B cell (primary cell): ENCODE measurements at regions not wholly inside any gene's neighbourhood (a gene's known extent, or its start where the extent isn't known, plus 50 kb on each side); places are given as distances from the start of the nearest gene placed in this dataset.

ENCODE experiments used
- ATAC-seq: fragments of 200-7000 bp; cut with Tn5 transposase; one replicate; pipeline ENCODE4 v1.10.0; 2021; ENCODE audit warnings: low read depth, mild to moderate bottlenecking, moderate number of reproducible peaks, moderate library complexity
- CTCF ChIA-PET: fragments of 350-600 bp; sonication (Branson Sonifier 250); formaldehyde crosslinking; loops from one replicate; lab custom pipeline; 2021; ENCODE audit warnings: antibody characterized with exemption, inconsistent platforms; lab: Charles Lee
- POLR2A ChIA-PET: fragments of 350-600 bp; sonication (Branson Sonifier 250); formaldehyde crosslinking; loops from one replicate; lab custom pipeline; 2021; ENCODE audit warnings: antibody characterized with exemption; lab: Charles Lee
- DNase-seq: peaks from one replicate; pipeline ENCODE4 v3.0.0; 2013
- H2AFZ ChIP-seq: 2 replicates; pipeline ENCODE4 v1.6.1; 2012; ENCODE audit warnings: mild to moderate bottlenecking, low read depth, low read length; ENCODE audit not compliant: insufficient read depth, poor library complexity, severe bottlenecking
- H3K27ac ChIP-seq, 2 donors: 1 replicate in 1 of 2; 2 replicates in 1 of 2; pipeline ENCODE4 v1.5.1; 2012 to 2013; ENCODE audit warnings: low read length in 2 of 2, mild to moderate bottlenecking in 2 of 2, moderate library complexity in 1 of 2
- H3K27me3 ChIP-seq, 4 experiments: fragments of 200-600 bp in 1 of 4; sonication (generic) in 1 of 4; replicated peaks in 1 of 4; 1 replicate in 2 of 4; 2 replicates in 2 of 4; pipeline versions ENCODE4 v1.6.1 to v1.7.0; 2013 to 2016; ENCODE audit warnings: low read length in 3 of 4, mild to moderate bottlenecking in 2 of 4, mixed read lengths in 1 of 4, moderate library complexity in 1 of 4; ENCODE audit not compliant: insufficient read depth in 4 of 4, control insufficient read depth in 3 of 4; ENCODE audit errors: control extremely low read depth in 1 of 4
- H3K36me3 ChIP-seq, 2 experiments: replicated peaks in 1 of 2; 1 replicate in 1 of 2; 2 replicates in 1 of 2; pipeline versions ENCODE4 v1.6.1 to v1.7.1; 2013; ENCODE audit warnings: low read length in 1 of 2; ENCODE audit not compliant: insufficient read depth in 2 of 2, control insufficient read depth in 1 of 2; ENCODE audit errors: control extremely low read depth in 1 of 2, extremely low read depth in 1 of 2
- H3K4me1 ChIP-seq, 2 donors: fragments of 200-600 bp in 1 of 2; sonication (generic) in 1 of 2; 1 replicate in 1 of 2; 2 replicates in 1 of 2; pipeline versions ENCODE4 v1.5.1 to v1.6.1; 2013 to 2017; ENCODE audit warnings: low read length in 2 of 2; ENCODE audit not compliant: control insufficient read depth in 2 of 2, insufficient read depth in 2 of 2
- H3K4me2 ChIP-seq: replicated peaks from 2 replicates; pipeline ENCODE3; 2012; ENCODE audit warnings: mild to moderate bottlenecking, low read depth, low read length; ENCODE audit not compliant: poor library complexity, severe bottlenecking
- H3K4me3 ChIP-seq, 5 experiments: fragments of 200-600 bp in 1 of 5; sonication (generic) in 1 of 5; 1 replicate in 3 of 5; 2 replicates in 2 of 5; pipeline versions ENCODE4 v1.5.1 to v1.7.0; 2011 to 2016; ENCODE audit warnings: low read length in 4 of 5, mild to moderate bottlenecking in 4 of 5, low read depth in 2 of 5, control low read depth in 1 of 5, moderate library complexity in 1 of 5; ENCODE audit not compliant: insufficient read depth in 1 of 5; ENCODE audit errors: control extremely low read depth in 1 of 5, extremely low read depth in 1 of 5
- H3K79me2 ChIP-seq: fragments of 200-600 bp; sonication (generic); one replicate; pipeline ENCODE4 v1.6.0; 2016; ENCODE audit warnings: low read length; ENCODE audit not compliant: control insufficient read depth, insufficient read depth
- H3K9ac ChIP-seq: fragments of 200-600 bp; sonication (generic); 2 replicates; pipeline ENCODE4 v1.6.1; 2017; ENCODE audit warnings: mild to moderate bottlenecking, low read length, moderate library complexity
- H3K9me3 ChIP-seq, 3 donors: one replicate each; pipeline versions ENCODE4 v1.6.1 to v1.7.1; 2013; ENCODE audit warnings: low read length in 2 of 3; ENCODE audit not compliant: control insufficient read depth in 2 of 3, insufficient read depth in 1 of 3; ENCODE audit errors: control extremely low read depth in 1 of 3
- H4K20me1 ChIP-seq: 2 replicates; pipeline ENCODE4 v1.6.0; 2012; ENCODE audit warnings: mild to moderate bottlenecking, low read length; ENCODE audit not compliant: insufficient read depth, control insufficient read depth, poor library complexity, severe bottlenecking
- H3K27ac Mint-ChIP-seq: one replicate; pipeline ENCODE4 v1.8.0; 2021; ENCODE audit warnings: mixed read lengths
- H3K27me3 Mint-ChIP-seq: one replicate; pipeline ENCODE4 v1.8.0; 2021; ENCODE audit warnings: mixed read lengths
- H3K4me1 Mint-ChIP-seq: one replicate; pipeline ENCODE4 v1.8.0; 2021; ENCODE audit warnings: mixed read lengths
- H3K4me3 Mint-ChIP-seq: one replicate; pipeline ENCODE4 v1.8.0; 2021; ENCODE audit warnings: mixed read lengths
- H3K9me3 Mint-ChIP-seq: one replicate; pipeline ENCODE4 v1.8.0; 2022; ENCODE audit warnings: mixed read lengths; ENCODE audit not compliant: insufficient read depth
- EZH2 ChIP-seq: IDR thresholded peaks from 2 replicates; pipeline ENCODE4 v1.6.1; 2012; ENCODE audit warnings: borderline replicate concordance, low read depth, mild to moderate bottlenecking, moderate library complexity, low read length; ENCODE audit not compliant: insufficient read depth, poor library complexity, severe bottlenecking
- WGBS: methylation state at CpG from one replicate; pipeline ENCODE4 v1.1.5; 2013; ENCODE audit warnings: missing lambda C conversion rate; ENCODE audit not compliant: insufficient coverage; 5-methylcytosine and 5-hydroxymethylcytosine counted together
- intact Hi-C: fragments of 100-400 bp; cut with micrococcal nuclease; formaldehyde crosslinking; loops from one replicate; pipeline ENCODE4 v1.10.0; 2022
- TF ChIP-seq, protein P1 (sequence below): fragments of 200-600 bp; IDR thresholded peaks from one replicate; pipeline ENCODE4 v1.8.0; 2022; ENCODE audit warnings: antibody characterized with exemption, mild to moderate bottlenecking

GRCh38 chr21:16568244-16568643, 838.5 kb downstream of the USP25 start:
- TF ChIP-seq, protein P1, sequence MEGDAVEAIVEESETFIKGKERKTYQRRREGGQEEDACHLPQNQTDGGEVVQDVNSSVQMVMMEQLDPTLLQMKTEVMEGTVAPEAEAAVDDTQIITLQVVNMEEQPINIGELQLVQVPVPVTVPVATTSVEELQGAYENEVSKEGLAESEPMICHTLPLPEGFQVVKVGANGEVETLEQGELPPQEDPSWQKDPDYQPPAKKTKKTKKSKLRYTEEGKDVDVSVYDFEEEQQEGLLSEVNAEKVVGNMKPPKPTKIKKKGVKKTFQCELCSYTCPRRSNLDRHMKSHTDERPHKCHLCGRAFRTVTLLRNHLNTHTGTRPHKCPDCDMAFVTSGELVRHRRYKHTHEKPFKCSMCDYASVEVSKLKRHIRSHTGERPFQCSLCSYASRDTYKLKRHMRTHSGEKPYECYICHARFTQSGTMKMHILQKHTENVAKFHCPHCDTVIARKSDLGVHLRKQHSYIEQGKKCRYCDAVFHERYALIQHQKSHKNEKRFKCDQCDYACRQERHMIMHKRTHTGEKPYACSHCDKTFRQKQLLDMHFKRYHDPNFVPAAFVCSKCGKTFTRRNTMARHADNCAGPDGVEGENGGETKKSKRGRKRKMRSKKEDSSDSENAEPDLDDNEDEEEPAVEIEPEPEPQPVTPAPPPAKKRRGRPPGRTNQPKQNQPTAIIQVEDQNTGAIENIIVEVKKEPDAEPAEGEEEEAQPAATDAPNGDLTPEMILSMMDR, result no peak
- TF ChIP-seq EZH2, result no peak
- CTCF ChIA-PET, result no interaction called here
- no peak overlapping the region for H3K4me3 Mint-ChIP-seq

GRCh38 chr21:16568661-16569060, 838.9 kb downstream of the USP25 start:
- H3K4me1 ChIP-seq, result no peaks in the 10 kb centered on the region
- no peaks in the 10 kb centered on the region for H3K27me3 ChIP-seq
- no CpG with 5 or more reads among the region's 2 CpGs for WGBS
- H3K4me3 Mint-ChIP-seq, result no peak overlapping the region
- POLR2A ChIA-PET, result no interaction called here
- DNase-seq, result no peak
- H3K27me3 Mint-ChIP-seq, result no peaks in the 10 kb centered on the region
- H4K20me1 ChIP-seq, result no peaks in the 10 kb centered on the region
- intact Hi-C loops, result no loop called here
- H3K79me2 ChIP-seq, result no peaks in the 10 kb centered on the region
- H3K27ac ChIP-seq, result no peak overlapping the region
- TF ChIP-seq, protein P1, result no peak
- no peak for TF ChIP-seq EZH2
- no peaks in the 10 kb centered on the region for H3K9me3 Mint-ChIP-seq
- H3K4me1 Mint-ChIP-seq, result no peaks in the 10 kb centered on the region
- peaks cover 0 to 6% (median 0%) of the 10 kb centered on the region in 3 donors for H3K9me3 ChIP-seq
- H2AFZ ChIP-seq, result no peak overlapping the region
- no peak overlapping the region for H3K9ac ChIP-seq
- CTCF ChIA-PET, result no interaction called here
- no peak overlapping the region for H3K27ac Mint-ChIP-seq
- no peaks in the 10 kb centered on the region for H3K36me3 ChIP-seq
- no peak overlapping the region for H3K4me2 ChIP-seq
- no peak for ATAC-seq
- H3K4me3 ChIP-seq, result no peak overlapping the region

More at GRCh38 chr21:16568244-16568643, 838.5 kb downstream of the USP25 start:
- no peaks in the 10 kb centered on the region for H3K4me1 ChIP-seq
- no peak for DNase-seq
- Mint-ChIP-seq H3K27me3 (no peaks in the 10 kb centered on the region), H3K4me1 (no peaks in the 10 kb centered on the region), H3K27ac (no peak overlapping the region), H3K9me3 (no peaks in the 10 kb centered on the region)
- ATAC-seq, result no peak
- H3K9me3 ChIP-seq, result peaks cover 0 to 9% (median 0%) of the 10 kb centered on the region in 3 donors
- no peak overlapping the region for H3K4me2 ChIP-seq
- POLR2A ChIA-PET, result no interaction called here
- intact Hi-C loops, result no loop called here
- no peaks in the 10 kb centered on the region for H3K36me3 ChIP-seq
- H3K27ac ChIP-seq, result no peak overlapping the region
- no peaks in the 10 kb centered on the region for H4K20me1 ChIP-seq
- no peaks in the 10 kb centered on the region for H3K79me2 ChIP-seq
- no peaks in the 10 kb centered on the region for H3K27me3 ChIP-seq
- H2AFZ ChIP-seq, result no peak overlapping the region
- H3K4me3 ChIP-seq, result no peak overlapping the region
- no peak overlapping the region for H3K9ac ChIP-seq
- WGBS, result no CpG with 5 or more reads among the region's 1 CpG
